Fibroblast of pulmonary artery (primary cell): ENCODE measurements at regions not wholly inside any gene's neighbourhood (a gene's known extent, or its start where the extent isn't known, plus 50 kb on each side); places are given as distances from the start of the nearest gene placed in this dataset.
"Not testable (repeated sequence)": the region's sequence is repeated elsewhere in the genome, so short reads cannot be mapped to it uniquely, and the experiment has no call there.

Experiments
- DNase-seq: peaks from one replicate; pipeline ENCODE4 v3.0.0-alpha.2; 2010; ENCODE audit warnings: low read depth
- H3K4me3 ChIP-seq: replicated peaks from 2 replicates; pipeline ENCODE4 v1.5.1; 2011; ENCODE audit warnings: low read depth, mild to moderate bottlenecking, control low read depth, low read length, moderate library complexity
- CTCF ChIP-seq: IDR thresholded peaks from 2 replicates; pipeline ENCODE4 v1.5.1; 2011; ENCODE audit warnings: mild to moderate bottlenecking, control low read depth, low read length, inconsistent platforms; ENCODE audit errors: missing control alignments

- DNase-seq, result no peak
- H3K4me3 ChIP-seq, result no peak overlapping the region
- TF ChIP-seq CTCF, result no peak
These were observed 213.1 kb downstream of the MSX2 start for GRCh38 chr5:174937201-174938123.

GRCh38 chr5:174935854-174936474, 211.6 kb downstream of the MSX2 start:
- H3K4me3 ChIP-seq, result no peak overlapping the region

GRCh38 chr5:174931033-174931432, 206.7 kb downstream of the MSX2 start:
- DNase-seq, H3K4me3 ChIP-seq: not testable (repeated sequence)

More at GRCh38 chr5:174935854-174936474, 211.6 kb downstream of the MSX2 start:
- TF ChIP-seq CTCF, result peak; percentile 94
- peak; percentile 56 for DNase-seq

- DNase-seq, result no peak
- no peak overlapping the region for H3K4me3 ChIP-seq
- TF ChIP-seq CTCF, result no peak
These were observed 201.2 kb downstream of the MSX2 start for GRCh38 chr5:174925586-174925985.

GRCh38 chr5:174922955-174923354, 198.6 kb downstream of the MSX2 start:
- H3K4me3 ChIP-seq, result no peak overlapping the region
- no peak for TF ChIP-seq CTCF
- DNase-seq, result no peak

GRCh38 chr5:174920906-174921550, 196.6 kb downstream of the MSX2 start:
- peak overlapping the region; percentile 36 for H3K4me3 ChIP-seq
- TF ChIP-seq CTCF, result no peak
- no peak for DNase-seq

- H3K4me3 ChIP-seq, result no peak overlapping the region
- no peak for TF ChIP-seq CTCF
- no peak for DNase-seq
These were observed 195.0 kb downstream of the MSX2 start for GRCh38 chr5:174919351-174919750.
